Activated T-cell treated with anti-CD3 and anti-CD28 coated beads for 48 hours (primary cell): ENCODE measurements at regions not wholly inside any gene's neighbourhood (a gene's known extent, or its start where the extent isn't known, plus 50 kb on each side); places are given as distances from the start of the nearest gene placed in this dataset.

ENCODE experiments used
- DNase-seq: peaks from one replicate; pipeline ENCODE4 v3.0.0-alpha.2; 2020; ENCODE audit warnings: low read depth

GRCh38 chr12:85509081-85509856 is 229.2 kb downstream of the ALX1 start:
- DNase-seq = no peak

DNA sequence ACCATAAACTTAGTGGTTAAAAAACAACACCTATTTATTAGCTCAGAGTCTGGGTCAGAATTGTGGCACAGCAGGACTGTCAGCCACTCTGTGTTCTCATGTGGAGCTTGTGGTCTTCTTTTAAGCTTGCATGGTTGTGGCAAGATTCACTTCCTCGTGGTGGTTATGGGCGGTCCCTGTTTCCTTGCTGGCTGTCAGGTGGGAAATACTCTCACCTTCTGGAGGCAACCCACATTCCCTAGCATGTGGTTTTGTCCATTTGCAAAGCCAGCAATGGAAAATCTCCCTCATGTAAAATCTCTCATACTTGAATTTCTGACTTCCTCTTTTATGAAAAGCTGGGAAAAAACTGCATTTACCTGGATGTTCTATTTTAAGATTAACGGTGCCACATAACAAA is 229.8 kb downstream of the ALX1 start:
- no peak for DNase-seq

- DNase-seq = no peak
Measured at GRCh38 chr12:85516039-85516438, 236.0 kb downstream of the ALX1 start.

DNA sequence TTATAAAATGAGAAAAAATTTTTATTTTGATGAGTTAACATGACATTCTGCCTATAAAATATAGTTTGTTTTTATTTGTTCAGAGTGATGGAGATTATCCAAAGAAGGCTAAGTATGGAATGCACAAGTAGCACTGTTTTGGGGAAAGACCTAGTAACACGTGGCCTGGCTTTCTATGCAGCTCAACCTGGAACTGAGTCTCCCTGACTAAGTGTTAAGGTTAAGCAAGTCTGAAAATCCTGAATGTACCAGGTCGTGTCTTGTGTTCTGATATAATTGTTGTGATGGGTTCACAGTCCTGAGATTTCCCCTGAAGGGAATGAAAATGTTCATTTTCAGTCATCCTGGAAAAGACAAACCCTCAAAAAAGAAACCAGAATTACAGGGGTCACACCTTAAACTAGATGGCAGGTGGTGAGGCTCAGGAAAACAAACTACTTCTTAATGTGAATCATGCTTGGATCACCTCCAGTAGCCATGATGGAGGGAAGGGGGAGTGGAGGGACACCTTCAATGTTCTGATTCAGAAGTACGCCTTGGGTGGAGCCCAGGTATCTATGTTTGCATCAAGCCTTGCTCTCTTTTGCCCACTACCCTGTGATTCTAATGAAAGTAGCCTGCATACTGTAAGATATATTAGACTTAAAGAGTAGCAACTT is 236.8 kb downstream of the ALX1 start:
- no peak for DNase-seq

DNA sequence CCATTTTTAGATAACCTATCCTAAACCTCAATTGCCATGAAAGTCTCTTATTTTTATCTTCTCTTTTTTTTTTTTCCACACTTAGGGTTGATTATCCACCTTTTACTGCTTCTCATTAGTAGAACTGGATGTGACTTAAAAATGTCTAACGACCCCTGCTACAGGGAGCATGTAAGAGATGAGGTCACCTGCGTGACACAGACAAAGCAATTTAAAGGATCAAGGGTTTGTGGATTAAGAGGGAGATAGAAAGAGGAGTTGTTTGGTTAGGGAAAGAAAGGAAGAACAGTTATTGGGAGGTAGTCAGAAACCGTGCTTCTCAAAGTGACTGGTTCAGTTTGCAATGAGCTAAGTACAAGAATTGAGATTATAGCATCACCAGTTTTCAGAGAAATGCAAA is 239.1 kb downstream of the ALX1 start:
- no peak for DNase-seq

DNA sequence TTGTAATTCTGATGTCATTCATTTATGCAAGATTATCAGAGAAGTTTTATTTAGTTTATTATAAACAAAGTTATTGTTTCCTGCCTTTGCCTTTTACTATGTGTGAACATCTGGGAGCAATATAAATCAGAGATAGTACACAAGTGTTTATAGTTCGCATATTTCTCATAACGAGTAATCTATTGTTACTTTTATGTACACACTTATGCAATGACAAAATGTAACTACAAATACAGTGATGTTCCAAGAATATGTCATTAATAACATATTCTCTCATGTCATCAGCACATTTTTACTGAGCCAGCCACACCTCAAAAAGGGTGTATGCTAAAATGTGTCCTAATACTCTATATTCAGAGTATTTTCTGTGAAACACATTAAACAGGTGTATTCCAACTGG is 243.2 kb downstream of the ALX1 start:
- DNase-seq = no peak

GRCh38 chr12:85527192-85527591 is 247.2 kb downstream of the ALX1 start:
- DNase-seq = no peak

- no peak for DNase-seq
Measured at GRCh38 chr12:85529896-85530295, 249.9 kb downstream of the ALX1 start.

- no peak for DNase-seq
Measured at GRCh38 chr12:85530456-85530855, 250.4 kb downstream of the ALX1 start.

GRCh38 chr12:85531341-85531740 is 251.3 kb downstream of the ALX1 start:
- DNase-seq = no peak

- DNase-seq = no peak
Measured at GRCh38 chr12:85549640-85550039, 269.6 kb downstream of the ALX1 start.

DNA sequence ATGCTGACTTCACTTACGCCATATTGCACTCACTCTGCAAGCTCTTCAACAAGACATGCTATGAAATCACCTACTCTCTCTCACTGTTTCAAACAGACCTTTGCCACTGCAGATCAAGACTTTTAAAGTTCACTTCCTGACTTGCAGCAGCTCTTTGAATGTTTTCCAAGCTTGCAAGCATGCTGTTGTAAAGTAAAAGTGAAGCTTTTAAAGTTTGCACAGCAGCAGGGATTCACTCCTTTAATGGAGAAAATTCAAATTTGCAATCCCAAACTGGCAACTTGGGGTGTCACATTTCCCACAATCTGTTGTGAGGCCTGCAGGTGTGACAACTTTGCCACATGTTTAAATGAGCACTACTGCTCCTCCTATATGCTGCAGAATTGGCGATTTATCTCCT is 270.9 kb downstream of the ALX1 start:
- no peak for DNase-seq

GRCh38 chr12:85552461-85552860 is 272.4 kb downstream of the ALX1 start:
- no peak for DNase-seq

- no peak for DNase-seq
Measured at GRCh38 chr12:85557850-85558249, 277.8 kb downstream of the ALX1 start.

DNA sequence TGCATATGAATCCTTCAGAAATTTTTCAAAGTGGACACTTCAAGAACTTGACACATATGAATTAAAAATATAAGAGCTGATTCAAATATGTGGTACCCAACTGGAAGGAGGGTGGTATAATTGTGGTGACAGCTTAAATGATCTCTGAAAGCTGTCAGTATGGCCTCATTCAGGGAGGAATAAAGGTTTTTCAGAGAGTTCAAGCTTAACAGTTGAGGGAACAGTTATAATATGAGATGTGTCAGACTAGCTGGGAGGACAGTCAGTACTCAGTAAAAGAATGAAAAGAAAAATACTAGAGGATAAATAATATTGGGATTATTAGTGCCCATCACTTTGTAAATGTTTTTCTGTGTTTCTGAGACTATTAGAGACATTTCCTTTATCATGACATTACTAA is 277.5 kb downstream of the RASSF9 start:
- no peak for DNase-seq

DNA sequence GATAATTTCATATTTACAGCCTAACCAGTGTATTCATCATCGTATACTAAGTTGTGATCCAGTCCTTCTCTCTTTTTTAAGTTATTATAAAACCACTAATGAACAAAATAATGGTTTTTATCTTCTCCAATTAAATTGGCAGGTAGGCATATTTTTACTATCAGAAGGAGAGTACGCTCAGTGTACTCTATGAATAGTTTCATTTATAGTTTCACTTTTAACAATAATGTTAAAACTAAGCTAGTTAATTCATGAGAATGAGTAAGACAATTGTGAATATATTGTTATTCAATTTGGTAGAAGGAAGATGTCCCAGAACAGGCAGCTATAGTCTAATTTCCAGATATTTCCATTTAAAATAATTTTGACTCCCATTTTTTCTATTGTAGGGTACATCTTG is 277.1 kb downstream of the RASSF9 start:
- DNase-seq = no peak

GRCh38 chr12:85559536-85559935 is 276.7 kb downstream of the RASSF9 start:
- DNase-seq = no peak

DNA sequence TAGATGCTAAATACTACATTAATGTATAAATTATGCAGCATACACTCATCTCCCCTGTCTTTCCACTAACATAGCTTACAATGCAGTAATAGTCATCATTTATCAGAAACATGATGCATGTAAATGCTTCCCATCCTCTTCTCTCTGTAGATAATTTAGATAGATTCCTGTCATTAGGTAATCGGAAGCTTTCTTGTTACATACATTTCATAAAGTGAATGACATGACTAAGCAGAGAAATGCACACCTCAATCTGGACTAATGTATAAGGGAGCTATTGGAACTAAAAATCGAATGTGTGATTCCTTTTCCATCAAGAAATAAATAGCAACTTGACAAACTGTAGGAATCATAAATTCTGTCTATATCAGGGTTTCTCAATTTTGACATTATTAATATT is 273.4 kb downstream of the RASSF9 start:
- DNase-seq = no peak

DNA sequence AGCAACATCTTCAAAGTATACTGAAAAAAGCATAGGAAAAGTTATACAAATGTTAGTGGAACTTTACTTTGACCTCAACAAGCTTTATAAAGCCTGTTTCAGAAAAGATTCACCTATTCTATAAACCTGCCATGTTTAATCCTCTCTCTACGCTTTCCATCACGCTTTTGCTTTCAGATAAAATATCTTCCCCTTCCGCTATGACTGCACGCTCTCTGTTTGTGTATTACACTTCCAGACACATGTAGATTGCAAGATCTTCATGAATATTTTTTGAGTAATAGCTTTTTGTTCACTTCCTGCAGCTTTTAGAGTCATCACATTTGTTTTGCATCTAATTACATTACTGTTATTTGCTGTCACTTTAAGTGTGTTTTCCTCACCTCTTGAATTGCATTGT is 271.4 kb downstream of the RASSF9 start:
- no peak for DNase-seq

DNA sequence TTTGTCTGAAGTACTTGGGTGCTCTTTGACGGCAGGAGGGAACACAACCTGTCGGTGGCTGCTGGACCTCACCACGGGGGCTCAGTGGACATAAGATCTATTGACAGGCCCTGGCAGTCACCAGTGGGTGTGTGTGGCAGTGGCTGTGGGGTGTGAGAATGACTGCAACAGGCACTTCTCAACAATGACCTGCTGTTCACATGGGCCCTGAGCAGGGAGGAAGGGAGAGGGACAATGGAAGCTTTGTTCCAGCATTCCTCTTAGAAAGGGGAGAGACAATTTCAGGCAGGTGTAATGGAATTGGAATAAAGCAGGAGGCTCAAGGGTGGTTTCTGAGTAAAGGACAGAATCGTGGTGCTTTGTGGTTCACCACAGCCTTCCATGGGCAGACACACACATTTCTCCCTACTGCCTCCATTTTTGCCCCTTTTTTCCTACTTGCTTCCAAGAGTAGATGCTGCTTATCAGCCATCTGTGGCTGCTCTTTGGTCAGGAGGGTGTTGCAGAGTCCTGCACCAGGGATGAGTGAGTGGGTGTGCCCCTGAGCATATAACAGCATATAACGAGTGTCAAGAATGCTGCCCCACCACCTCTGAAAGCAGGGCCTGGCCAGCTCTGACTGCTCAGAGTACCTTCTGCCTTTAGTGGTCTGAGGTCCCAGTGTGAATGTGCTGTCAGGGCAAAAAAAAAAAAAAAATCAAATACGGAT is 267.7 kb downstream of the RASSF9 start:
- DNase-seq = no peak

GRCh38 chr12:85569261-85569660 is 266.9 kb downstream of the RASSF9 start:
- no peak for DNase-seq

DNA sequence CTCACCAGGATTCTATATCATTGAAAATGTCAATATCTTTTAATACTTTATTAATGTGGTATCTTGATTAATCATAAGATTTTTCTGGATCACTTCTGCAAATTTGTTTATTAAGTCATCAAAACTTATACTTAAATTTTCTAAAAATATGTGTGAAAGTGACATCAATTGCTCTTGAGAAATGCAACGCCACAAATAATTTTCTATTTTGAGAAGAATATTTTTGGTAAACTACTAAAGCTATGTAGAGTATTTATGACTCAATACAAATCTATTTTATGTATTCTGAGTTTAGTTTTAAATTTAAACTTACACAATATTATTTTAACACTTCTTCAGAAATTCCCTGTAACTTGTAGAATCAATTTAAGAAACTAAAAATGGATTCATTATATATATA is 263.3 kb downstream of the RASSF9 start:
- no peak for DNase-seq

GRCh38 chr12:85573635-85574214 is 262.5 kb downstream of the RASSF9 start:
- DNase-seq = no peak
